Prostate gland (tissue), 2 donors: ENCODE measurements at regions not wholly inside any gene's neighbourhood (a gene's known extent, or its start where the extent isn't known, plus 50 kb on each side); places are given as distances from the start of the nearest gene placed in this dataset.

Experiments
- DNase-seq: peaks from one replicate; pipeline ENCODE4 v3.0.0-alpha.2; 2019; ENCODE audit warnings: low spot score
- H3K27ac ChIP-seq, 2 donors: fragments of 200-600 bp; sonication (generic); 2 replicates each; pipeline ENCODE4 v1.5.1; 2017 to 2019
- H3K27me3 ChIP-seq: fragments of 200-600 bp; sonication (generic); replicated peaks from 2 replicates; pipeline ENCODE4 v1.5.1; 2019; ENCODE audit not compliant: insufficient read depth
- H3K36me3 ChIP-seq, 2 donors: fragments of 200-600 bp; sonication (generic); 1 replicate in 1 of 2; 2 replicates in 1 of 2; pipeline versions ENCODE4 v1.5.1 to v1.8.1; 2017 to 2019
- H3K4me1 ChIP-seq: fragments of 200-600 bp; sonication (generic); replicated peaks from 2 replicates; pipeline ENCODE4 v1.5.1; 2019
- H3K4me3 ChIP-seq, 2 donors: fragments of 200-600 bp; sonication (generic); 2 replicates each; pipeline ENCODE4 v1.5.1; 2017 to 2019
- H3K9me3 ChIP-seq: fragments of 200-600 bp; sonication (generic); 2 replicates; pipeline ENCODE4 v1.5.1; 2017
- POLR2A ChIP-seq: fragments of 450-650 bp; IDR thresholded peaks from one replicate; pipeline ENCODE4 v1.6.1; 2016; ENCODE audit warnings: antibody characterized with exemption, mild to moderate bottlenecking
- POLR2AphosphoS5 ChIP-seq: sonication (generic); formaldehyde crosslinking; IDR thresholded peaks from one replicate; pipeline ENCODE4 v1.6.1; 2017; ENCODE audit warnings: antibody characterized with exemption
- WGBS: methylation state at CpG from one replicate; pipeline ENCODE4 v1.1.5; 2018; 5-methylcytosine and 5-hydroxymethylcytosine counted together
- intact Hi-C: fragments of 100-400 bp; cut with DNase I; formaldehyde crosslinking; loops from one replicate; pipeline ENCODE4 v1.14.2; 2022
- TF ChIP-seq, protein P1 (sequence below), 4 experiments: fragments of 200-600 bp in 2 of 4; fragments of 450-650 bp in 2 of 4; sonication (generic) in 2 of 4; IDR thresholded peaks; 1 replicate in 3 of 4; 2 replicates in 1 of 4; pipeline ENCODE4 v1.5.1; 2016 to 2019; ENCODE audit warnings: antibody characterized with exemption in 4 of 4, mild to moderate bottlenecking in 2 of 4, moderate library complexity in 2 of 4

GRCh38 chr22:47437636-47438035 is 675.2 kb downstream of the TBC1D22A start:
- no peak for DNase-seq
- Histone ChIP-seq H3K9me3 (no peaks in the 10 kb centered on the region), H3K36me3 (no peaks in the 10 kb centered on the region), H3K27me3 (no peaks in the 10 kb centered on the region), H3K4me1 (no peaks in the 10 kb centered on the region), H3K27ac (no peak overlapping the region), H3K4me3 (no peak overlapping the region)
- WGBS: 69% methylated on average over 3 of the region's 3 CpGs
- intact Hi-C loops: no loop called here
- TF ChIP-seq POLR2AphosphoS5: no peak
- TF ChIP-seq, protein P1, sequence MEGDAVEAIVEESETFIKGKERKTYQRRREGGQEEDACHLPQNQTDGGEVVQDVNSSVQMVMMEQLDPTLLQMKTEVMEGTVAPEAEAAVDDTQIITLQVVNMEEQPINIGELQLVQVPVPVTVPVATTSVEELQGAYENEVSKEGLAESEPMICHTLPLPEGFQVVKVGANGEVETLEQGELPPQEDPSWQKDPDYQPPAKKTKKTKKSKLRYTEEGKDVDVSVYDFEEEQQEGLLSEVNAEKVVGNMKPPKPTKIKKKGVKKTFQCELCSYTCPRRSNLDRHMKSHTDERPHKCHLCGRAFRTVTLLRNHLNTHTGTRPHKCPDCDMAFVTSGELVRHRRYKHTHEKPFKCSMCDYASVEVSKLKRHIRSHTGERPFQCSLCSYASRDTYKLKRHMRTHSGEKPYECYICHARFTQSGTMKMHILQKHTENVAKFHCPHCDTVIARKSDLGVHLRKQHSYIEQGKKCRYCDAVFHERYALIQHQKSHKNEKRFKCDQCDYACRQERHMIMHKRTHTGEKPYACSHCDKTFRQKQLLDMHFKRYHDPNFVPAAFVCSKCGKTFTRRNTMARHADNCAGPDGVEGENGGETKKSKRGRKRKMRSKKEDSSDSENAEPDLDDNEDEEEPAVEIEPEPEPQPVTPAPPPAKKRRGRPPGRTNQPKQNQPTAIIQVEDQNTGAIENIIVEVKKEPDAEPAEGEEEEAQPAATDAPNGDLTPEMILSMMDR (IDR thresholded peaks at IDR 0.05): no peak

GRCh38 chr22:47437110-47437509 is 674.7 kb downstream of the TBC1D22A start:
- H3K36me3 ChIP-seq: no peaks in the 10 kb centered on the region
- H3K27ac ChIP-seq: no peak overlapping the region
- no peaks in the 10 kb centered on the region for H3K9me3 ChIP-seq
- TF ChIP-seq, protein P1 (IDR thresholded peaks at IDR 0.05): no peak
- TF ChIP-seq POLR2AphosphoS5 (no peak), POLR2A (no peak)
- H3K4me3 ChIP-seq: no peak overlapping the region
- WGBS: 89% methylated on average over 2 of the region's 2 CpGs
- DNase-seq: no peak
- no peaks in the 10 kb centered on the region for H3K27me3 ChIP-seq
- intact Hi-C loops: no loop called here
- H3K4me1 ChIP-seq: no peaks in the 10 kb centered on the region

DNA sequence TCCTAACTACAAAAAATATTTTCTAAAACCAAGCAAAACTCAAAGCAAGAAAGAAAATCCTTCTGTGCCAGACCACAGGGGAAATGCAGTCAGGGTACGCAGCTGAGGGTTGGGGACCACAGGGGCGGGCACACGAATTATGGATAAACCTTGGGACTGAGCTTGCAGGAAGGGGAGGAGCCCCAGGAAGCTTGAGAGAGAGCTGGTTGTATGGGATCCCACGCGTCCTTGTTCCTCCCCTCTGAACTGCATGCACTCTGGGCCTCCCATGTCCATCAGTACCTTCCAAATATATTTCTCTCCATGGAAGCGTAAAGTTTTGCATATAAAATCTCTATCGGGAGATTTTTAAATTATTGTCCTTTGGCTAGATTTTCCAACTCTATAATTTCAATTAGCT is 673.4 kb downstream of the TBC1D22A start:
- H3K4me1 ChIP-seq: no peaks in the 10 kb centered on the region
- 90% methylated on average over 7 of the region's 7 CpGs for WGBS
- H3K36me3 ChIP-seq: no peaks in the 10 kb centered on the region
- intact Hi-C loops: no loop called here
- TF ChIP-seq, protein P1 (IDR thresholded peaks at IDR 0.05): no peak
- TF ChIP-seq POLR2AphosphoS5 (no peak), POLR2A (no peak)
- H3K9me3 ChIP-seq: no peaks in the 10 kb centered on the region
- no peak for DNase-seq
- no peak overlapping the region for H3K27ac ChIP-seq
- H3K27me3 ChIP-seq: no peaks in the 10 kb centered on the region
- no peak overlapping the region for H3K4me3 ChIP-seq

DNA sequence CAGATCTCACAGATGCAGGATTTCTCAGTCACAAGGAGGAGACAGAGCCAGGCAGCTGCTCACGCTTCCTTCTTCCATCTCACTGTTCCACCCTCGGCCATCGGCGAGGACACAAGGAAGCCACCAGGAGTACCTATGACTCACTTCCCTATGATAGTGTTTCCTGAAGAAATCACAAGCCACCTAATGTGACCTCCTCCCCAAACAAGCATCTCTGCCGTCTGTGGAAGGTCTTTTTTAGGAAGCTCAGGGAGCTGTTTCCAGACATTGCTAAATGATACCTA is 672.7 kb downstream of the TBC1D22A start:
- no peaks in the 10 kb centered on the region for H3K4me1 ChIP-seq
- no peak overlapping the region for H3K4me3 ChIP-seq
- WGBS: 42% methylated on average over 5 of the region's 5 CpGs
- H3K27me3 ChIP-seq: no peaks in the 10 kb centered on the region
- no peak for TF ChIP-seq POLR2A
- TF ChIP-seq, protein P1 (IDR thresholded peaks at IDR 0.05): no peak
- no peak for TF ChIP-seq POLR2AphosphoS5
- H3K27ac ChIP-seq: no peak overlapping the region
- DNase-seq: no peak
- H3K36me3 ChIP-seq: no peaks in the 10 kb centered on the region
- H3K9me3 ChIP-seq: no peaks in the 10 kb centered on the region
- intact Hi-C loops: no loop called here

DNA sequence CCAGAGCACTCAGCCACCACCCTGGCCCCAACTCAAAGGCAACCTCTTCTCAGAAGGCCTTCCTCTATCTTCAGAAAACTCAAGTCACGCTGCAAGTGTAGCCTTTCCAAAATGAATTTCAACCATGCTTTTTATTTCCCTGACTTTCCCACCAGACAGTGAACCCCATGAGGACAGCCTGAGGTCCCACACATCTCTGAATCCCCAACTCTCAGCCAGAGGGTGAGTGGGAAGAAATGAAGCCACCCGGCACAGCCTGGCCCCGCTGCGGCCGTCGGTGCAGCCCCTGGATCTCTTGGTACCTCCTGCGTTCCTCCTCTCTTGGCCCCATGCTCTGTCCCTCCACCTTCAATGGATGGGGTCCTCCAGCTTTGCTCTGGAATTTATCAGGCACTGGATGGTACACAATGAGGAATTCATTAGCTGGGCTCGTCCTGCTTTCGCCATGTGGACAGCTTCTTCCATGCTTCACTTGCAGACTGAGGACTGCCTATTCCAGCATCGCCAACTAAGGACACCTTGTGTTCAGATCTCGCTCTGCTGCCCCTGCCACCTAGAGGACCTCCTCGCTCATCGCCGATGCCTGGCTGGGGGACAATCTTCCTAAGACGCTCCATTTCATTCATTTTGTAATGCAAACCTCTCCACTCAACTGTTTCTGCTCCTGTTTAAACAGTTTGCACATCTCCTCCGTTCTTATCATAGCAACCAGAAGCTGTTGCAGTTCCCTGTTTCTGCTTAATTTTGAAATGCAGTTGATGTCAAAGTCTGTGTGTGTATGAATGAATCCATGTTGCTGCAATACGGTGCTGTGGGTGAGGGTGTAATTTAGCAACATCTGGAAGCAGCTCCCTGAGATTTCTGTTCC is 672.1 kb downstream of the TBC1D22A start:
- Histone ChIP-seq H3K27ac (no peak overlapping the region), H3K27me3 (no peaks in the 10 kb centered on the region), H3K9me3 (no peaks in the 10 kb centered on the region), H3K4me3 (no peak overlapping the region), H3K4me1 (no peaks in the 10 kb centered on the region), H3K36me3 (no peaks in the 10 kb centered on the region)
- no peak for DNase-seq
- TF ChIP-seq POLR2A (no peak), POLR2AphosphoS5 (no peak)
- TF ChIP-seq, protein P1 (IDR thresholded peaks at IDR 0.05): no peak
- intact Hi-C loops: no loop called here
- WGBS: 82% methylated on average over 17 of the region's 17 CpGs
